ENCODE measurements at regions not wholly inside any gene's neighbourhood (a gene's known extent, or its start where the extent isn't known, plus 50 kb on each side); places are given as distances from the start of the nearest gene placed in this dataset.
A peak's percentile ranks its signal among the peaks of the same experiment; 100 is the strongest.

DNA sequence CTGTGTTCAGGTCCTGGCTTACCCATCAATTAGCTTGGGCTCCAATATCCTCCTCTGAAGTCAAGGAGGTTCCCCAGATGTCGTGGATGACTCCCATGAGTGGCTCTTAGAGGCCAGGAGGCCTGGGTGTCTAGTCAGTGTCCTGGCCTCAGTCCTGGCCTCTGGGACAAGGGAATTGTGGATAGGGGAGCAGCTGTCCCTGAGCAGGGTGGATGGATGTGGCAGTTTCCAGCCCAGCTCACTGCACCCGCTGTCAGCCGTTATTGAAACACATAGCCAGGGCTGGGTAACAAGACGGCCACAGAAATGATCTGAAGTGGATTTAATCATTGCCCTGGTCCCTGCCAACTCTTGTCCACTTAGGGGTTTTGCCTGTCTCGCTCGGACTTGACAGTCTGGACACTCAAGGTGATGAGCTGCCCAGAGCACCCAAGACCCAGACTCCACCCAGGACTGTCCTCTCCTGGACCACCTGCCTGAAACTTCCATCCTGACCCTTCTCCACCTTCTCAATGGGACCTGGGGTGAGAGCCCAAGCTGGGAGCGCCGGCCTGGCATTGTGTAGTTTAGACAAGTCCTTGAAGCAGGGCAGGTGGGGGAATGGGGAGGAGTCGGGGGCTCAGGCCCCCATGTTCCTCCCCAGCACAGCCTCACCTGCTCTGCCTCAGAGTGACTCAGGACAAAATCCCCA lies 182.1 kb upstream of the SDK2 start:
- no peak for DNase-seq (ENCODE audit: low spot score)
- TF ChIP-seq, protein P1, sequence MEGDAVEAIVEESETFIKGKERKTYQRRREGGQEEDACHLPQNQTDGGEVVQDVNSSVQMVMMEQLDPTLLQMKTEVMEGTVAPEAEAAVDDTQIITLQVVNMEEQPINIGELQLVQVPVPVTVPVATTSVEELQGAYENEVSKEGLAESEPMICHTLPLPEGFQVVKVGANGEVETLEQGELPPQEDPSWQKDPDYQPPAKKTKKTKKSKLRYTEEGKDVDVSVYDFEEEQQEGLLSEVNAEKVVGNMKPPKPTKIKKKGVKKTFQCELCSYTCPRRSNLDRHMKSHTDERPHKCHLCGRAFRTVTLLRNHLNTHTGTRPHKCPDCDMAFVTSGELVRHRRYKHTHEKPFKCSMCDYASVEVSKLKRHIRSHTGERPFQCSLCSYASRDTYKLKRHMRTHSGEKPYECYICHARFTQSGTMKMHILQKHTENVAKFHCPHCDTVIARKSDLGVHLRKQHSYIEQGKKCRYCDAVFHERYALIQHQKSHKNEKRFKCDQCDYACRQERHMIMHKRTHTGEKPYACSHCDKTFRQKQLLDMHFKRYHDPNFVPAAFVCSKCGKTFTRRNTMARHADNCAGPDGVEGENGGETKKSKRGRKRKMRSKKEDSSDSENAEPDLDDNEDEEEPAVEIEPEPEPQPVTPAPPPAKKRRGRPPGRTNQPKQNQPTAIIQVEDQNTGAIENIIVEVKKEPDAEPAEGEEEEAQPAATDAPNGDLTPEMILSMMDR (IDR thresholded peaks at IDR 0.05; ENCODE audit: unreplicated experiment), result no peak
- H3K9me3 Mint-ChIP-seq (ENCODE audit: unreplicated experiment), result no peaks in the 10 kb centered on the region
- no peak overlapping the region for H3K27ac Mint-ChIP-seq (ENCODE audit: unreplicated experiment)
- H3K4me3 Mint-ChIP-seq (ENCODE audit: unreplicated experiment), result no peak overlapping the region
- no peaks in the 10 kb centered on the region for H3K36me3 Mint-ChIP-seq (ENCODE audit: low read depth, unreplicated experiment)
- peaks cover 2% of the 10 kb centered on the region for H3K27me3 Mint-ChIP-seq (ENCODE audit: unreplicated experiment)
- H3K4me1 Mint-ChIP-seq (ENCODE audit: unreplicated experiment), result peaks cover 21% of the 10 kb centered on the region

GRCh38 chr17:73826872-73827228 lies 182.6 kb upstream of the SDK2 start:
- no peak overlapping the region for H3K27ac Mint-ChIP-seq (ENCODE audit: unreplicated experiment)
- no peaks in the 10 kb centered on the region for H3K36me3 Mint-ChIP-seq (ENCODE audit: low read depth, unreplicated experiment)
- no peak for DNase-seq (ENCODE audit: low spot score)
- peaks cover 21% of the 10 kb centered on the region for H3K4me1 Mint-ChIP-seq (ENCODE audit: unreplicated experiment)
- TF ChIP-seq, protein P1 (IDR thresholded peaks at IDR 0.05; ENCODE audit: unreplicated experiment), result no peak
- H3K4me3 Mint-ChIP-seq (ENCODE audit: unreplicated experiment), result no peak overlapping the region
- H3K27me3 Mint-ChIP-seq (ENCODE audit: unreplicated experiment), result peaks cover 4% of the 10 kb centered on the region
- no peaks in the 10 kb centered on the region for H3K9me3 Mint-ChIP-seq (ENCODE audit: unreplicated experiment)

DNA sequence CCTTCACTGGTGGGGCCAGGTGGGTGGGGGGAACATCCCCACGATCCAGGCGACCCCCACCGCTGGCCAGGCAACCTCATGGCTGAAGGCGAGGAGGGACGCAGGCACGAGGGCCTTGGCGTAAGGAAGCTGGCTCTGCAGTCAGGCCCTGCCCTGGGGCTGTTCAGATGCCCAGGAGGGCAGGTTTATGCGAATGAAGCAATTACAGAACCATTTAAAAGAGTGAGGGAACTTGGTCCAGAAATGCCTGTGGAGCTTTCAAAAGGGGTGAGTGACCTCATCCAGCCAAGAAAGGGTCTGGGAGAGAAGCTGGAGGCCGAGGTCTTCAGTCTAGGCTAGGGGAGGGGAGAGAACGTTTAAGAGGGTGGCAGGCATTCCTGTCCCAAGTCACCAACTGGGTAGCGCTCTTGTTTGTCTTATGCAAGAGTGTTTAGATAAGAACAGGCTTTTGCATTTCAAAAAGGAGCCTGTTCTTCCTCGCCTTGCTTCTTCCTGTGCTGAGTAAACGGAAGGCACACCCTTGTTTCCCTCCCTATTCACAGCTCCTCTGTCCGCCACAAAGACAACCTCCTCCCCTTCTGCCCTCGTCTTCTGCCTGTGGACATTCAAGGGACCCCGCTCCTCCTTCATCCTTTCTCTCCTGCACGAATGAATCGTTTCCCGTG lies 183.5 kb upstream of the SDK2 start:
- Mint-ChIP-seq H3K4me3 (ENCODE audit: unreplicated experiment) (peak overlapping the region; percentile 24), H3K9me3 (ENCODE audit: unreplicated experiment) (no peaks in the 10 kb centered on the region), H3K4me1 (ENCODE audit: unreplicated experiment) (peaks cover 21% of the 10 kb centered on the region), H3K27ac (ENCODE audit: unreplicated experiment) (peak overlapping the region; percentile 7), H3K27me3 (ENCODE audit: unreplicated experiment) (peaks cover 4% of the 10 kb centered on the region), H3K36me3 (ENCODE audit: low read depth, unreplicated experiment) (no peaks in the 10 kb centered on the region)
- TF ChIP-seq, protein P1 (IDR thresholded peaks at IDR 0.05; ENCODE audit: unreplicated experiment), result no peak
- no peak for DNase-seq (ENCODE audit: low spot score)

DNA sequence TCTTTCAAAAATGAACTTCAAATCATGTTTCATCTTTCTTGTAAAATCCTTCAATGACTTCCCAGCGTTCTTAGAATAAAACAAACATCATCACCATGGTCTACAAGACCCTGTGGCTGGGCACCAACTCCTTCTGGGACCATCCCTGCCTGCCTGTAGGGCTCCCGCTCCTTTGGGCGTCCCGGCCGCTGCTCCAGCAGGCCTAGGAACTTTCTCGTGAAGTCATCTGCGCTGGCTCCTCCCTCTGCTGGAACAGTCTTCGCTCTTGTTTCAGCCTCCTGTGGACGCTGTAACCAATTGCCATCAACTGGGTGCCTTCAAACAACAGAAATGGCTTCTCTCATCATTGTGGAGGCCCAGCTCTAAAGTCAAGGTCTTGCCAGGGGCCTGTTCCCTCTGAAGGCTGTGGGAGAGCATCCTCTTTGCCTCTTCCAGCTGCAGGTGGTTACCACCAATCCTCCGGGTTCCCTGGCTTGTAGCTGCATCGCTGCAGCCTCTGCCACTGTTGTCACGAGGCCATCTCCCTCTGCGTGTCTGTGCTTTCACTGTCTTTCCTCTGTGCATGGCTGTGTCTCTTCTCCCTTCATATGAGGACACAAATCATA lies 185.5 kb upstream of the SDK2 start:
- no peak for DNase-seq (ENCODE audit: low spot score)
- TF ChIP-seq, protein P1 (IDR thresholded peaks at IDR 0.05; ENCODE audit: unreplicated experiment), result no peak
- peaks cover 4% of the 10 kb centered on the region for H3K27me3 Mint-ChIP-seq (ENCODE audit: unreplicated experiment)
- H3K27ac Mint-ChIP-seq (ENCODE audit: unreplicated experiment), result no peak overlapping the region
- peaks cover 25% of the 10 kb centered on the region for H3K4me1 Mint-ChIP-seq (ENCODE audit: unreplicated experiment)
- H3K9me3 Mint-ChIP-seq (ENCODE audit: unreplicated experiment), result no peaks in the 10 kb centered on the region
- H3K4me3 Mint-ChIP-seq (ENCODE audit: unreplicated experiment), result no peak overlapping the region
- H3K36me3 Mint-ChIP-seq (ENCODE audit: low read depth, unreplicated experiment), result no peaks in the 10 kb centered on the region

DNA sequence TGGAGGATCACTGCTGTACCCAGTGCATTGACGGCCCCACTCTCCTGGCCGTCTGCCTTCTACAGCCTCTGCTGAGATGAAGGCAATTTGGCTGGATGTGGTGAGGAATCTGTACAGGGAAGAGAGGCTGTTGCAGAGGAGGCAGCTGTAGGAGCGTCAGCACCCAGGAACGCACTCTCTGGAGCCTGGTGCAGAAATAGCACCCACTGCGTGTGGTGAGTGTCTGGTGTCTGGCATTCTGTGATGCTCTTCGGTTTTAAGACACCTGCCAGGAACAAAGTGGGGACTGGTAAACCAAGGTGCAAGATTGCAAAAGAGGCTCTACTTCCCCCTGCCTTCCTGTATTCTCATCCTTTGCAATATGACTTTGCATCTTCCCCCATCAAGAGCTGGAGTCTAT lies 187.5 kb upstream of the SDK2 start:
- TF ChIP-seq, protein P1 (IDR thresholded peaks at IDR 0.05; ENCODE audit: unreplicated experiment), result no peak
- no peak overlapping the region for H3K4me3 Mint-ChIP-seq (ENCODE audit: unreplicated experiment)
- peaks cover 25% of the 10 kb centered on the region for H3K4me1 Mint-ChIP-seq (ENCODE audit: unreplicated experiment)
- H3K9me3 Mint-ChIP-seq (ENCODE audit: unreplicated experiment), result no peaks in the 10 kb centered on the region
- H3K27ac Mint-ChIP-seq (ENCODE audit: unreplicated experiment), result no peak overlapping the region
- DNase-seq (ENCODE audit: low spot score), result no peak
- H3K36me3 Mint-ChIP-seq (ENCODE audit: low read depth, unreplicated experiment), result no peaks in the 10 kb centered on the region
- peaks cover 4% of the 10 kb centered on the region for H3K27me3 Mint-ChIP-seq (ENCODE audit: unreplicated experiment)

All from endothelial cell (in vitro differentiated cells).